HL-60 (cell line): ENCODE measurements at regions not wholly inside any gene's neighbourhood (a gene's known extent, or its start where the extent isn't known, plus 50 kb on each side); places are given as distances from the start of the nearest gene placed in this dataset.

Source experiments
- DNase-seq, 2 experiments: peaks; one replicate each; pipeline ENCODE4 v3.0.0-alpha.2; 2010 to 2020; ENCODE audit warnings: low read depth in 1 of 2, low spot score in 1 of 2
- H3K27ac ChIP-seq: fragments of 250-450 bp; sonication (Bioruptor Pico); replicated peaks from 2 replicates; pipeline ENCODE4 v1.5.1; 2020; ENCODE audit warnings: mild to moderate bottlenecking, moderate library complexity
- H3K27me3 ChIP-seq: fragments of 250-450 bp; sonication (Bioruptor Pico); 2 replicates; pipeline ENCODE4 v1.5.1; 2021; ENCODE audit warnings: mild to moderate bottlenecking, moderate library complexity; ENCODE audit not compliant: insufficient read depth, poor library complexity, severe bottlenecking
- H3K4me3 ChIP-seq: replicated peaks from 2 replicates; pipeline ENCODE4 v1.5.1; 2011; ENCODE audit warnings: mild to moderate bottlenecking, control low read depth, low read length; ENCODE audit not compliant: insufficient read depth
- CTCF ChIP-seq: IDR thresholded peaks from one replicate; pipeline ENCODE4 v1.5.1; 2011; ENCODE audit warnings: low read length, control low read depth, inconsistent platforms; ENCODE audit not compliant: insufficient read depth
- GABPA ChIP-seq: IDR thresholded peaks from 2 replicates; pipeline ENCODE4 v1.6.1; 2012; ENCODE audit warnings: low read depth
- POLR2AphosphoS5 ChIP-seq: IDR thresholded peaks from 2 replicates; pipeline ENCODE4 v1.6.1; 2012; ENCODE audit warnings: low read depth
- SPI1 ChIP-seq: IDR thresholded peaks from 2 replicates; pipeline ENCODE4 v1.6.1; 2012; ENCODE audit warnings: low read depth, mild to moderate bottlenecking, borderline replicate concordance
- TF ChIP-seq, protein P1 (sequence below): IDR thresholded peaks from 2 replicates; pipeline ENCODE4 v1.6.1; 2012; ENCODE audit warnings: low read depth; ENCODE audit not compliant: insufficient replicate concordance

DNA sequence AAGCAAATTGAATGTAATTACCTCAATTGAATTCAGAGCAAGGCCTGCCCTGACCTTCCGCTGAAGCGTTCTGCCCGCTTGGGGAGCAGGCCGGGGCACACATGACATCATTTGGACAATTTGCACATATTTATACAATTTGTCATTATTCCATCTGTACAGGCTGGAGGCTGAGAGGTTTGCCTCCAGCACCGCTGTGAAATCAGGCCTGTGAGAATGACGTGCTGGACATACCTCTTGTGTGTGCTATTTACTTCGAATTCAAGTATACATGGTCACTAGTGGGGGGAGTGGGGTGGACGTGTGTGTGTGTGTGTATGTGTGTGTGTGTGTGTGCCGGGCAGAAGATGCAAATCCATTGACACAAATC is 285.6 kb downstream of the SHOX start:
- no peak overlapping the region for H3K27ac ChIP-seq
- no peak overlapping the region for H3K4me3 ChIP-seq
- no peaks in the 10 kb centered on the region for H3K27me3 ChIP-seq
- no peak for TF ChIP-seq SPI1
- no peak for TF ChIP-seq POLR2AphosphoS5
- TF ChIP-seq CTCF: no peak
- DNase-seq: no peak

- H3K4me3 ChIP-seq: no peak overlapping the region
- peak in 1 of 2 experiments; percentile 12 for DNase-seq
- no peaks in the 10 kb centered on the region for H3K27me3 ChIP-seq
- no peak overlapping the region for H3K27ac ChIP-seq
- TF ChIP-seq CTCF: no peak
- TF ChIP-seq SPI1: no peak
- TF ChIP-seq, protein P1, sequence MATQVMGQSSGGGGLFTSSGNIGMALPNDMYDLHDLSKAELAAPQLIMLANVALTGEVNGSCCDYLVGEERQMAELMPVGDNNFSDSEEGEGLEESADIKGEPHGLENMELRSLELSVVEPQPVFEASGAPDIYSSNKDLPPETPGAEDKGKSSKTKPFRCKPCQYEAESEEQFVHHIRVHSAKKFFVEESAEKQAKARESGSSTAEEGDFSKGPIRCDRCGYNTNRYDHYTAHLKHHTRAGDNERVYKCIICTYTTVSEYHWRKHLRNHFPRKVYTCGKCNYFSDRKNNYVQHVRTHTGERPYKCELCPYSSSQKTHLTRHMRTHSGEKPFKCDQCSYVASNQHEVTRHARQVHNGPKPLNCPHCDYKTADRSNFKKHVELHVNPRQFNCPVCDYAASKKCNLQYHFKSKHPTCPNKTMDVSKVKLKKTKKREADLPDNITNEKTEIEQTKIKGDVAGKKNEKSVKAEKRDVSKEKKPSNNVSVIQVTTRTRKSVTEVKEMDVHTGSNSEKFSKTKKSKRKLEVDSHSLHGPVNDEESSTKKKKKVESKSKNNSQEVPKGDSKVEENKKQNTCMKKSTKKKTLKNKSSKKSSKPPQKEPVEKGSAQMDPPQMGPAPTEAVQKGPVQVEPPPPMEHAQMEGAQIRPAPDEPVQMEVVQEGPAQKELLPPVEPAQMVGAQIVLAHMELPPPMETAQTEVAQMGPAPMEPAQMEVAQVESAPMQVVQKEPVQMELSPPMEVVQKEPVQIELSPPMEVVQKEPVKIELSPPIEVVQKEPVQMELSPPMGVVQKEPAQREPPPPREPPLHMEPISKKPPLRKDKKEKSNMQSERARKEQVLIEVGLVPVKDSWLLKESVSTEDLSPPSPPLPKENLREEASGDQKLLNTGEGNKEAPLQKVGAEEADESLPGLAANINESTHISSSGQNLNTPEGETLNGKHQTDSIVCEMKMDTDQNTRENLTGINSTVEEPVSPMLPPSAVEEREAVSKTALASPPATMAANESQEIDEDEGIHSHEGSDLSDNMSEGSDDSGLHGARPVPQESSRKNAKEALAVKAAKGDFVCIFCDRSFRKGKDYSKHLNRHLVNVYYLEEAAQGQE: no peak
- no peak for TF ChIP-seq GABPA
- TF ChIP-seq POLR2AphosphoS5: no peak
These were observed 285.0 kb downstream of the SHOX start for GRCh38 chrX:915427-916229.

GRCh38 chrX:914206-914605 is 283.6 kb downstream of the SHOX start:
- Histone ChIP-seq H3K4me3 (no peak overlapping the region), H3K27ac (no peak overlapping the region), H3K27me3 (no peaks in the 10 kb centered on the region)
- no peak for TF ChIP-seq POLR2AphosphoS5
- TF ChIP-seq SPI1: no peak
- no peak for TF ChIP-seq CTCF
- no peak for TF ChIP-seq GABPA
- TF ChIP-seq, protein P1: no peak
- DNase-seq: no peak
